ENCODE measurements at regions not wholly inside any gene's neighbourhood (a gene's known extent, or its start where the extent isn't known, plus 50 kb on each side); places are given as distances from the start of the nearest gene placed in this dataset.

DNA sequence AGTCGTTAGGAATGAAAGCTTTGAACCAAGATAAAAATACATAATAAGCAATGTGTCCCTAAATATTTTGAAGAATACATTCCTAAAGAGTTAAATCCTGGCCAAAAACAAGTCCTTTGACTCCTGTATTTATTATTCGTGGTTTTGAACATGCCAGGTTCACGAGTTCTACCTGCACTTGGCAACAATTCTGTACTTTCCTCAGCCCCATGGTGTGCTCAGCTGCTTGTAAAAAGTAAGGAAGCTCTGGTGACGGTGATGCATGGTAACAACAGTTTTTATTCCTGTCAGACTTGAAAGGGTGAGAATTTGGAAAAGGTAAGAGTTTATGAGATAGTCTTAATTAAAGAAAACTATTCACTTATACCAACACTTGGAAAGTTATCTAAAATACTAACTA, 95.0 kb upstream of the KLF12 start:
- TF ChIP-seq EZH2phosphoT487 (IDR thresholded peaks at IDR 0.05) (no peak), EZH2 (IDR thresholded peaks at IDR 0.05) (no peak)
- TF ChIP-seq, protein P1, sequence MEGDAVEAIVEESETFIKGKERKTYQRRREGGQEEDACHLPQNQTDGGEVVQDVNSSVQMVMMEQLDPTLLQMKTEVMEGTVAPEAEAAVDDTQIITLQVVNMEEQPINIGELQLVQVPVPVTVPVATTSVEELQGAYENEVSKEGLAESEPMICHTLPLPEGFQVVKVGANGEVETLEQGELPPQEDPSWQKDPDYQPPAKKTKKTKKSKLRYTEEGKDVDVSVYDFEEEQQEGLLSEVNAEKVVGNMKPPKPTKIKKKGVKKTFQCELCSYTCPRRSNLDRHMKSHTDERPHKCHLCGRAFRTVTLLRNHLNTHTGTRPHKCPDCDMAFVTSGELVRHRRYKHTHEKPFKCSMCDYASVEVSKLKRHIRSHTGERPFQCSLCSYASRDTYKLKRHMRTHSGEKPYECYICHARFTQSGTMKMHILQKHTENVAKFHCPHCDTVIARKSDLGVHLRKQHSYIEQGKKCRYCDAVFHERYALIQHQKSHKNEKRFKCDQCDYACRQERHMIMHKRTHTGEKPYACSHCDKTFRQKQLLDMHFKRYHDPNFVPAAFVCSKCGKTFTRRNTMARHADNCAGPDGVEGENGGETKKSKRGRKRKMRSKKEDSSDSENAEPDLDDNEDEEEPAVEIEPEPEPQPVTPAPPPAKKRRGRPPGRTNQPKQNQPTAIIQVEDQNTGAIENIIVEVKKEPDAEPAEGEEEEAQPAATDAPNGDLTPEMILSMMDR (IDR thresholded peaks at IDR 0.05), result no peak

Data from neural progenitor cell (in vitro differentiated cells).